HCT116 (cell line): ENCODE measurements at regions not wholly inside any gene's neighbourhood (a gene's known extent, or its start where the extent isn't known, plus 50 kb on each side); places are given as distances from the start of the nearest gene placed in this dataset.

Experiments used
- ATAC-seq: fragments of 200-7000 bp; cut with Tn5 transposase; 2 replicates; pipeline ENCODE4 v1.9.1; 2020; ENCODE audit warnings: mild to moderate bottlenecking, moderate library complexity
- BruUV-seq: library from RNA; stranded (reverse); fragments of 400-500 nt; replicated peaks from 2 replicates; lab custom pipeline; 2021; lab: Mats Ljungman, UMichigan
- CTCF ChIA-PET: fragments of 300-600 bp; sonication (Branson Sonifier 250); formaldehyde crosslinking; loops from one replicate; lab custom pipeline; 2021; ENCODE audit warnings: antibody characterized with exemption; lab: Charles Lee
- POLR2A ChIA-PET: fragments of 300-600, 350-600 bp; sonication (Branson Sonifier 250); formaldehyde crosslinking; loops from one replicate; lab custom pipeline; 2021; ENCODE audit warnings: antibody characterized with exemption; lab: Charles Lee
- RAD21 ChIA-PET, 2 experiments: fragments of 300-600 bp; sonication (Branson Sonifier 250); formaldehyde crosslinking; loops; one replicate each; lab custom pipeline; 2023; ENCODE audit warnings: low total read pairs in 2 of 2; ENCODE audit not compliant: uncharacterized antibody in 2 of 2, unreplicated experiment in 2 of 2, low non-redundant PET in 1 of 2; lab: Charles Lee
- DNase-seq: peaks from one replicate; pipeline ENCODE4 v3.0.0-alpha.2; 2010; ENCODE audit warnings: low read depth, low spot score
- H2AFZ ChIP-seq: fragments of 200-600 bp; shearing (Covaris generic), sonication (generic); 2 replicates; pipeline ENCODE4 v1.6.1; 2017; ENCODE audit warnings: low read depth, mixed run types, mixed read lengths, antibody characterized with exemption, low read length; ENCODE audit not compliant: poor library complexity, severe bottlenecking
- H3K27ac ChIP-seq: 2 replicates; pipeline ENCODE4 v1.5.1; 2012; ENCODE audit warnings: low read depth, low read length
- H3K27me3 ChIP-seq: fragments of 200-600 bp; sonication (generic); 2 replicates; pipeline ENCODE4 v1.6.1; 2016; ENCODE audit warnings: mixed run types, low read length, mixed read lengths; ENCODE audit not compliant: insufficient read depth
- H3K36me3 ChIP-seq, 2 experiments: fragments of 200-500 bp in 1 of 2; fragments of 200-600 bp in 1 of 2; sonication (Bioruptor generic) in 1 of 2; sonication (generic) in 1 of 2; 2 replicates each; pipeline versions ENCODE4 v1.5.1 to v1.6.1; 2014 to 2016; ENCODE audit warnings: low read length in 2 of 2, inconsistent platforms in 1 of 2, mixed read lengths in 1 of 2, mixed run types in 1 of 2; ENCODE audit not compliant: insufficient read depth in 2 of 2, control insufficient read depth in 1 of 2
- H3K4me1 ChIP-seq, 2 experiments: fragments of 200-600 bp in 1 of 2; sonication (generic) in 1 of 2; 2 replicates each; pipeline versions ENCODE4 v1.5.1 to v1.6.1; 2012 to 2017; ENCODE audit warnings: low read length in 2 of 2, inconsistent platforms in 1 of 2, mild to moderate bottlenecking in 1 of 2, mixed read lengths in 1 of 2, mixed run types in 1 of 2, moderate library complexity in 1 of 2; ENCODE audit not compliant: insufficient read depth in 2 of 2, control insufficient read depth in 1 of 2
- H3K4me2 ChIP-seq: fragments of 200-600 bp; sonication (generic); 2 replicates; pipeline ENCODE4 v1.6.1; 2017; ENCODE audit warnings: mixed run types, low read length, mixed read lengths
- H3K4me3 ChIP-seq, 2 experiments: fragments of 200-600 bp in 1 of 2; sonication (generic) in 1 of 2; replicated peaks in 1 of 2; 2 replicates each; pipeline ENCODE4 v1.5.1; 2011 to 2016; ENCODE audit warnings: low read length in 2 of 2, control low read depth in 1 of 2, low read depth in 1 of 2, mild to moderate bottlenecking in 1 of 2, mixed read lengths in 1 of 2, mixed run types in 1 of 2
- H3K79me2 ChIP-seq: fragments of 200-600 bp; sonication (generic); 2 replicates; pipeline ENCODE4 v1.6.1; 2017; ENCODE audit warnings: mild to moderate bottlenecking, mixed run types, low read length, moderate library complexity, mixed read lengths; ENCODE audit not compliant: insufficient read depth
- H3K9ac ChIP-seq: fragments of 200-600 bp; sonication (generic); 2 replicates; pipeline ENCODE4 v1.6.1; 2016; ENCODE audit warnings: low read length, mixed read lengths
- H3K9me2 ChIP-seq: fragments of 200-600 bp; sonication (generic), shearing (Covaris generic); 2 replicates; pipeline ENCODE4 v1.6.1; 2017; ENCODE audit warnings: mixed run types, mild to moderate bottlenecking, moderate library complexity; ENCODE audit not compliant: insufficient read depth
- H3K9me3 ChIP-seq, 2 experiments: fragments of 200-500 bp in 1 of 2; fragments of 200-600 bp in 1 of 2; sonication (Bioruptor generic) in 1 of 2; sonication (generic) in 1 of 2; 2 replicates each; pipeline ENCODE4 v1.6.1; 2014 to 2017; ENCODE audit warnings: low read length in 2 of 2, mixed read lengths in 2 of 2, inconsistent platforms in 1 of 2, low read depth in 1 of 2, mild to moderate bottlenecking in 1 of 2, mixed run types in 1 of 2, moderate library complexity in 1 of 2; ENCODE audit not compliant: control insufficient read depth in 1 of 2, insufficient read depth in 1 of 2
- H4K20me1 ChIP-seq: fragments of 200-600 bp; sonication (generic), shearing (Covaris generic); 2 replicates; pipeline ENCODE4 v1.6.1; 2017; ENCODE audit warnings: mixed run types, mild to moderate bottlenecking, moderate library complexity; ENCODE audit not compliant: insufficient read depth
- ATF3 ChIP-seq: IDR thresholded peaks from 2 replicates; pipeline ENCODE4 v1.6.1; 2012
- CBX3 ChIP-seq: IDR thresholded peaks from 2 replicates; pipeline ENCODE4 v1.6.1; 2012; ENCODE audit warnings: low read depth
- EGR1 ChIP-seq: IDR thresholded peaks from 2 replicates; pipeline ENCODE4 v1.6.1; 2012; ENCODE audit warnings: low read depth
- ELF1 ChIP-seq: IDR thresholded peaks from 2 replicates; pipeline ENCODE4 v1.6.1; 2012; ENCODE audit warnings: low read depth, borderline replicate concordance
- EZH2phosphoT487 ChIP-seq: fragments of 200-600 bp; IDR thresholded peaks from 2 replicates; pipeline ENCODE4 v1.6.1; 2018; ENCODE audit warnings: antibody characterized with exemption, borderline replicate concordance
- JUND ChIP-seq: IDR thresholded peaks from 2 replicates; pipeline ENCODE4 v1.6.1; 2012
- MAX ChIP-seq: IDR thresholded peaks from 2 replicates; pipeline ENCODE4 v1.6.1; 2012
- POLR2AphosphoS5 ChIP-seq: IDR thresholded peaks from 2 replicates; pipeline ENCODE4 v1.6.1; 2011; ENCODE audit warnings: mild to moderate bottlenecking, low read depth, low read length, moderate library complexity
- REST ChIP-seq: IDR thresholded peaks from 2 replicates; pipeline ENCODE4 v1.6.1; 2012; ENCODE audit warnings: low read depth
- SIN3A ChIP-seq: IDR thresholded peaks from 2 replicates; pipeline ENCODE4 v1.6.1; 2012; ENCODE audit warnings: low read depth
- TCF7L2 ChIP-seq: IDR thresholded peaks from 2 replicates; pipeline ENCODE4 v1.7.0; 2011; ENCODE audit warnings: borderline replicate concordance, inconsistent platforms; ENCODE audit not compliant: insufficient read depth, insufficient read length; ENCODE audit errors: extremely low read depth
- YY1 ChIP-seq: IDR thresholded peaks from 2 replicates; pipeline ENCODE4 v1.6.1; 2011; ENCODE audit warnings: low read length, low read depth, moderate library complexity, mild to moderate bottlenecking; ENCODE audit not compliant: insufficient replicate concordance; ENCODE audit errors: extremely low read depth
- ZFX ChIP-seq: fragments of 450-650 bp; IDR thresholded peaks from 2 replicates; pipeline ENCODE4 v1.6.1; 2017
- intact Hi-C: fragments of 100-400 bp; cut with micrococcal nuclease; formaldehyde crosslinking; loops from 2 replicates; pipeline ENCODE4 v1.10.0; 2022

- DNase-seq (no peak), ATAC-seq (no peak)
- no TSS peak for BruUV-seq
- ChIA-PET POLR2A (no interaction called here), RAD21 (no interaction called here), CTCF (no interaction called here)
- no peaks in the 10 kb centered on the region for H4K20me1 ChIP-seq
- H2AFZ ChIP-seq = no peak overlapping the region
- intact Hi-C loops = no loop called here
- H3K27ac ChIP-seq = no peak overlapping the region
- H3K36me3 ChIP-seq = no peaks in the 10 kb centered on the region
- H3K4me3 ChIP-seq = no peak overlapping the region
- H3K79me2 ChIP-seq = no peaks in the 10 kb centered on the region
- H3K9me3 ChIP-seq = peaks cover 9 to 22% of the 10 kb centered on the region in 2 experiments; a peak in 2 of 4 replicates
- H3K9ac ChIP-seq = no peak overlapping the region
- no peaks in the 10 kb centered on the region for H3K27me3 ChIP-seq
- no peaks in the 10 kb centered on the region for H3K9me2 ChIP-seq
- no peak for TF ChIP-seq REST
- no peak for TF ChIP-seq EZH2phosphoT487
- TF ChIP-seq JUND = no peak
- no peaks in the 10 kb centered on the region for H3K4me1 ChIP-seq
- no peak overlapping the region for H3K4me2 ChIP-seq
Measured at GRCh38 chr2:34892766-34893165, 1293.7 kb upstream of the FAM98A start.

GRCh38 chr2:34892256-34892655 is 1293.2 kb upstream of the FAM98A start:
- TF ChIP-seq EGR1 (no peak), CBX3 (no peak), YY1 (no peak), MAX (no peak), ZFX (no peak), SIN3A (no peak), JUND (no peak), ATF3 (no peak), EZH2phosphoT487 (no peak), ELF1 (no peak), POLR2AphosphoS5 (no peak), TCF7L2 (no peak)
- ChIA-PET RAD21 (no interaction called here), CTCF (no interaction called here), POLR2A (no interaction called here)
- no peaks in the 10 kb centered on the region for H3K79me2 ChIP-seq
- H2AFZ ChIP-seq = no peak overlapping the region
- no peaks in the 10 kb centered on the region for H3K36me3 ChIP-seq
- BruUV-seq = no TSS peak
- H3K9me2 ChIP-seq = no peaks in the 10 kb centered on the region
- H3K4me1 ChIP-seq = no peaks in the 10 kb centered on the region
- DNase-seq (no peak), ATAC-seq (no peak)
- H3K27me3 ChIP-seq = no peaks in the 10 kb centered on the region
- H3K27ac ChIP-seq = no peak overlapping the region
- peaks cover 9 to 22% of the 10 kb centered on the region in 2 experiments; a peak in 2 of 4 replicates for H3K9me3 ChIP-seq
- intact Hi-C loops = no loop called here
- no peak overlapping the region for H3K4me3 ChIP-seq
- no peaks in the 10 kb centered on the region for H4K20me1 ChIP-seq
- no peak overlapping the region for H3K9ac ChIP-seq
- no peak overlapping the region for H3K4me2 ChIP-seq
